ENCODE measurements at regions not wholly inside any gene's neighbourhood (a gene's known extent, or its start where the extent isn't known, plus 50 kb on each side); places are given as distances from the start of the nearest gene placed in this dataset.

GRCh38 chr14:78090864-78091263 lies 79.3 kb upstream of the NRXN3 start:
- POLR2A ChIA-PET: no interaction called here

GRCh38 chr14:78091361-78091760 lies 78.8 kb upstream of the NRXN3 start:
- DNase-seq (ENCODE audit: low read depth in 1 of 2, low spot score in 1 of 2) (no peak), ATAC-seq (no peak; a peak in 1 of 6 replicates), FAIRE-seq (no peak)
- Histone ChIP-seq H3K27ac (no peak overlapping the region), H3K4me3 (no peak overlapping the region), H3K4me1 (peaks cover 5% of the 10 kb centered on the region; the same call in 1 of the 3 replicates), H3K4me2 (no peak overlapping the region), H3K9me3 (no peaks in the 10 kb centered on the region)
- no peak for TF ChIP-seq SMC3 (IDR thresholded peaks at IDR 0.05)
- TF ChIP-seq MAZ (IDR thresholded peaks at IDR 0.05; ENCODE audit: borderline replicate concordance, low read depth, low read length): no peak
- TF ChIP-seq CBX2 (IDR thresholded peaks at IDR 0.05; ENCODE audit: borderline replicate concordance, low read depth): no peak
- TF ChIP-seq CHD4 (IDR thresholded peaks at IDR 0.05; ENCODE audit: borderline replicate concordance): no peak
- no peak for TF ChIP-seq REST (IDR thresholded peaks at IDR 0.05)
- no peak for TF ChIP-seq MAX (IDR thresholded peaks at IDR 0.05)
- no peak for TF ChIP-seq JUNB (IDR thresholded peaks at IDR 0.05)
- TF ChIP-seq ZC3H11A (IDR thresholded peaks at IDR 0.05): no peak
- TF ChIP-seq ELK1 (IDR thresholded peaks at IDR 0.05; ENCODE audit: low read depth, low read length): no peak
- TF ChIP-seq CTCF (IDR thresholded peaks at IDR 0.05): no peak
- TF ChIP-seq EHF (CRISPR knock-in tag; IDR thresholded peaks at IDR 0.05): no peak
- TF ChIP-seq HOXB13 (CRISPR knock-in tag; IDR thresholded peaks at IDR 0.05; ENCODE audit: low read depth): no peak
- no peak for TF ChIP-seq EHMT2 (IDR thresholded peaks at IDR 0.05; ENCODE audit: low read depth)
- no peak for TF ChIP-seq CHD2 (IDR thresholded peaks at IDR 0.05; ENCODE audit: low read length, partially characterized antibody)
- TF ChIP-seq MAFK (IDR thresholded peaks at IDR 0.05; ENCODE audit: partially characterized antibody): no peak
- no peak for TF ChIP-seq HDAC2 (IDR thresholded peaks at IDR 0.05)
- no peak for TF ChIP-seq PBX3 (IDR thresholded peaks at IDR 0.05)
- TF ChIP-seq POLR2AphosphoS2 (conservative IDR thresholded peaks at IDR 0.05; ENCODE audit: low read length): no peak
- no peak for TF ChIP-seq CBX8 (IDR thresholded peaks at IDR 0.05)
- no peak for TF ChIP-seq TP53 (CRISPR knock-in tag; IDR thresholded peaks at IDR 0.05)
- CTCF ChIA-PET: interaction anchor here (0.9 to 1.3 kb wide), 2 partner anchors 11 to 73 kb away, joined by 3 to 5 read pairs; no protein-coding TSS in a partner anchor
- POLR2A ChIA-PET: no interaction called here
- 53% methylated on average over 5 of the region's 5 CpGs for WGBS (ENCODE audit: missing lambda C conversion rate)

More at GRCh38 chr14:78090864-78091263, 79.3 kb upstream of the NRXN3 start:
- H3K4me2 ChIP-seq: no peak overlapping the region
- H3K27ac ChIP-seq: no peak overlapping the region
- FAIRE-seq (no peak), DNase-seq (ENCODE audit: low read depth in 1 of 2, low spot score in 1 of 2) (no peak), ATAC-seq (no peak)
- H3K4me1 ChIP-seq: peaks cover 5% of the 10 kb centered on the region; the same call in 1 of the 3 replicates
- WGBS (ENCODE audit: missing lambda C conversion rate): 59% methylated on average over 8 of the region's 8 CpGs
- H3K4me3 ChIP-seq: no peak overlapping the region
- CTCF ChIA-PET: interaction anchor here (0.9 to 1.3 kb wide), 2 partner anchors 10 to 74 kb away, joined by 3 to 5 read pairs; no protein-coding TSS in a partner anchor
- TF ChIP-seq HDAC2 (IDR thresholded peaks at IDR 0.05) (no peak), EHF (CRISPR knock-in tag; IDR thresholded peaks at IDR 0.05) (no peak)
- H3K9me3 ChIP-seq: no peaks in the 10 kb centered on the region

Data from A549 (cell line).